ENCODE measurements at regions not wholly inside any gene's neighbourhood (a gene's known extent, or its start where the extent isn't known, plus 50 kb on each side); places are given as distances from the start of the nearest gene placed in this dataset.

- BruUV-seq (replicated peaks): no TSS peak
- H3K36me3 Mint-ChIP-seq (ENCODE audit: insufficient read depth, unreplicated experiment): no peaks in the 10 kb centered on the region
- intact Hi-C loops (cut with micrococcal nuclease): no loop called here
- DNase-seq (ENCODE audit: unreplicated experiment): no peak
- no peak overlapping the region for H3K27ac Mint-ChIP-seq (ENCODE audit: low read depth, unreplicated experiment)
- no peak overlapping the region for H3K4me3 Mint-ChIP-seq (ENCODE audit: unreplicated experiment)
- ChIA-PET CTCF (interaction anchor here (0.7 to 1.2 kb wide), 2 partner anchors 9 to 1592 kb away, joined by 3 to 4 read pairs; no protein-coding TSS in a partner anchor), POLR2A (no interaction called here)
- H3K9me3 Mint-ChIP-seq (ENCODE audit: unreplicated experiment): no peaks in the 10 kb centered on the region
- no peaks in the 10 kb centered on the region for H3K27me3 Mint-ChIP-seq (ENCODE audit: insufficient read depth, unreplicated experiment)
- no peaks in the 10 kb centered on the region for H3K4me1 Mint-ChIP-seq (ENCODE audit: insufficient read depth, unreplicated experiment)
- no peak for TF ChIP-seq CTCF (IDR thresholded peaks at IDR 0.05; ENCODE audit: unreplicated experiment)
Observed at GRCh38 chr3:152586974-152587373, 248.0 kb upstream of the P2RY1 start.

GRCh38 chr3:152587861-152588260 is 247.1 kb upstream of the P2RY1 start:
- intact Hi-C loops (cut with micrococcal nuclease): no loop called here
- Mint-ChIP-seq H3K4me1 (ENCODE audit: insufficient read depth, unreplicated experiment) (no peaks in the 10 kb centered on the region), H3K36me3 (ENCODE audit: insufficient read depth, unreplicated experiment) (no peaks in the 10 kb centered on the region), H3K27ac (ENCODE audit: low read depth, unreplicated experiment) (no peak overlapping the region), H3K4me3 (ENCODE audit: unreplicated experiment) (no peak overlapping the region), H3K9me3 (ENCODE audit: unreplicated experiment) (peaks cover under 1% of the 10 kb centered on the region), H3K27me3 (ENCODE audit: insufficient read depth, unreplicated experiment) (no peaks in the 10 kb centered on the region)
- DNase-seq (ENCODE audit: unreplicated experiment): no peak
- ChIA-PET CTCF (interaction anchor here (0.6 kb wide), 1 partner anchor 372 kb away, joined by 3 read pairs; no protein-coding TSS in a partner anchor), POLR2A (no interaction called here)
- no TSS peak for BruUV-seq (replicated peaks)
- TF ChIP-seq CTCF (IDR thresholded peaks at IDR 0.05; ENCODE audit: unreplicated experiment): no peak

GRCh38 chr3:152589644-152590043 is 245.3 kb upstream of the P2RY1 start:
- CTCF ChIA-PET: no interaction called here
- Mint-ChIP-seq H3K9me3 (ENCODE audit: unreplicated experiment) (peaks cover 7% of the 10 kb centered on the region), H3K4me1 (ENCODE audit: insufficient read depth, unreplicated experiment) (no peaks in the 10 kb centered on the region), H3K27me3 (ENCODE audit: insufficient read depth, unreplicated experiment) (no peaks in the 10 kb centered on the region), H3K36me3 (ENCODE audit: insufficient read depth, unreplicated experiment) (no peaks in the 10 kb centered on the region), H3K27ac (ENCODE audit: low read depth, unreplicated experiment) (no peak overlapping the region), H3K4me3 (ENCODE audit: unreplicated experiment) (no peak overlapping the region)
- intact Hi-C loops (cut with micrococcal nuclease): no loop called here
- TF ChIP-seq CTCF (IDR thresholded peaks at IDR 0.05; ENCODE audit: unreplicated experiment): no peak
- POLR2A ChIA-PET: no interaction called here
- no TSS peak for BruUV-seq (replicated peaks)
- no peak for DNase-seq (ENCODE audit: unreplicated experiment)

- CTCF ChIA-PET: interaction anchor here (0.6 kb wide), 1 partner anchor 14 kb away, joined by 3 read pairs; no protein-coding TSS in a partner anchor
- POLR2A ChIA-PET: no interaction called here
- no peak for TF ChIP-seq CTCF (IDR thresholded peaks at IDR 0.05; ENCODE audit: unreplicated experiment)
- intact Hi-C loops (cut with micrococcal nuclease): no loop called here
- Mint-ChIP-seq H3K36me3 (ENCODE audit: insufficient read depth, unreplicated experiment) (no peaks in the 10 kb centered on the region), H3K27me3 (ENCODE audit: insufficient read depth, unreplicated experiment) (no peaks in the 10 kb centered on the region), H3K27ac (ENCODE audit: low read depth, unreplicated experiment) (no peak overlapping the region), H3K4me3 (ENCODE audit: unreplicated experiment) (no peak overlapping the region), H3K4me1 (ENCODE audit: insufficient read depth, unreplicated experiment) (no peaks in the 10 kb centered on the region), H3K9me3 (ENCODE audit: unreplicated experiment) (peaks cover 7% of the 10 kb centered on the region)
- no TSS peak for BruUV-seq (replicated peaks)
- no peak for DNase-seq (ENCODE audit: unreplicated experiment)
Observed at GRCh38 chr3:152591515-152591914, 243.4 kb upstream of the P2RY1 start.
